Common myeloid progenitor, CD34-positive (primary cell): ENCODE measurements at regions not wholly inside any gene's neighbourhood (a gene's known extent, or its start where the extent isn't known, plus 50 kb on each side); places are given as distances from the start of the nearest gene placed in this dataset.

Experiments
- CTCF ChIA-PET: fragments of 350-600 bp; sonication (Branson Sonifier 250); formaldehyde crosslinking; loops from one replicate; lab custom pipeline; 2021; ENCODE audit warnings: antibody characterized with exemption; lab: Charles Lee
- POLR2A ChIA-PET: fragments of 350-600 bp; sonication (Branson Sonifier 250); formaldehyde crosslinking; loops from one replicate; lab custom pipeline; 2021; ENCODE audit warnings: antibody characterized with exemption; lab: Charles Lee
- DNase-seq, 3 donors: peaks; one replicate each; pipeline versions ENCODE4 v3.0.0 to v3.0.0-alpha.2; 2013
- H3K27ac ChIP-seq, 2 experiments: 1 replicate in 1 of 2; 2 replicates in 1 of 2; pipeline ENCODE4 v1.7.0; 2013; ENCODE audit warnings: inconsistent platforms in 2 of 2, low read length in 2 of 2, mild to moderate bottlenecking in 2 of 2, low read depth in 1 of 2, moderate library complexity in 1 of 2; ENCODE audit not compliant: severe bottlenecking in 2 of 2, insufficient read depth in 1 of 2, poor library complexity in 1 of 2
- H3K27me3 ChIP-seq, 5 experiments: replicated peaks in 2 of 5; 1 replicate in 3 of 5; 2 replicates in 2 of 5; pipeline versions ENCODE4 v1.6.1 to v1.7.0; 2013; ENCODE audit warnings: low read length in 4 of 5, mild to moderate bottlenecking in 2 of 5, moderate library complexity in 2 of 5, inconsistent platforms in 1 of 5; ENCODE audit not compliant: insufficient read depth in 5 of 5, control insufficient read depth in 4 of 5
- H3K36me3 ChIP-seq, 4 experiments: 1 replicate in 2 of 4; 2 replicates in 2 of 4; pipeline versions ENCODE4 v1.6.1 to v1.7.0; 2013; ENCODE audit warnings: low read length in 3 of 4, control low read depth in 1 of 4, mild to moderate bottlenecking in 1 of 4; ENCODE audit not compliant: control insufficient read depth in 4 of 4, insufficient read depth in 4 of 4
- H3K4me1 ChIP-seq, 4 experiments: 1 replicate in 3 of 4; 2 replicates in 1 of 4; pipeline versions ENCODE4 v1.6.1 to v1.7.1; 2013; ENCODE audit warnings: low read length in 3 of 4, mild to moderate bottlenecking in 3 of 4, control low read depth in 1 of 4, inconsistent platforms in 1 of 4, moderate library complexity in 1 of 4; ENCODE audit not compliant: control insufficient read depth in 4 of 4, insufficient read depth in 4 of 4; ENCODE audit errors: control extremely low read depth in 1 of 4
- H3K4me3 ChIP-seq, 7 experiments: 1 replicate in 4 of 7; 2 replicates in 3 of 7; pipeline versions ENCODE4 v1.5.1 to v1.7.0; 2013; ENCODE audit warnings: mild to moderate bottlenecking in 7 of 7, low read length in 6 of 7, moderate library complexity in 6 of 7, inconsistent platforms in 2 of 7, low read depth in 2 of 7, control low read depth in 1 of 7; ENCODE audit not compliant: insufficient read depth in 4 of 7, control insufficient read depth in 1 of 7; ENCODE audit errors: extremely low read depth in 1 of 7
- H3K9me3 ChIP-seq, 5 experiments: 1 replicate in 4 of 5; 2 replicates in 1 of 5; pipeline versions ENCODE4 v1.6.1 to v1.7.1; 2013; ENCODE audit warnings: low read length in 4 of 5, mild to moderate bottlenecking in 2 of 5, inconsistent platforms in 1 of 5, low read depth in 1 of 5, moderate library complexity in 1 of 5; ENCODE audit not compliant: control insufficient read depth in 4 of 5, insufficient read depth in 2 of 5; ENCODE audit errors: control extremely low read depth in 1 of 5
- WGBS: methylation state at CpG from one replicate; pipeline ENCODE4 v1.1.5; 2013; ENCODE audit not compliant: insufficient coverage; 5-methylcytosine and 5-hydroxymethylcytosine counted together

- no peaks in the 10 kb centered on the region for H3K36me3 ChIP-seq
- peaks cover 0 to 21% (median 9%) of the 10 kb centered on the region in 4 experiments for H3K4me1 ChIP-seq
- DNase-seq = no peak
- no peak overlapping the region for H3K4me3 ChIP-seq
- no peaks in the 10 kb centered on the region for H3K27me3 ChIP-seq
- no peak overlapping the region for H3K27ac ChIP-seq
- WGBS = 92% methylated on average over 3 of the region's 4 CpGs
- POLR2A ChIA-PET = no interaction called here
- no peaks in the 10 kb centered on the region for H3K9me3 ChIP-seq
- CTCF ChIA-PET = interaction anchor here (1.6 kb wide), 1 partner anchor 20 kb away, joined by 4 read pairs; no protein-coding TSS in a partner anchor
Observed at GRCh38 chr3:3631114-3631513, 168.1 kb upstream of the LRRN1 start.

DNA sequence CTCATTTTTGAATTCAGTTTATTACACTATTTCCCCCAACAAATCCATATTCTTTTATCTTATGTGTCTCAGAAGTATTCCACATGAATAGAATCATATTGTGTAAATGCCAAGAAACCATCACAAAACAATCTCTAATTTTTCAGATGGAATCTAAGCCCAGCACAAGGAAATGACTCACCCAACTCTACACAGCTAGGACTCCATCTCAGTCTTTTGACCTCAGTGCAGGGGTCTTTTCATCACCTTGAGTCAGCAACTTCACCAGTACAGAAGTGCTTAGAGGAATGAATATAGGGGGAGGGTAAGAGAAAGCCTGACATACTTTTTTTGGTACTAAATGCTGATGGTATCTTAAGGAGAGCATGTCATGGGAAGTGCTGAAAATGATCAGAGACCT is 169.3 kb upstream of the LRRN1 start:
- DNase-seq = peak in 1 of 3 donors; percentile 14
- no peaks in the 10 kb centered on the region for H3K27me3 ChIP-seq
- no peak overlapping the region for H3K27ac ChIP-seq
- peaks cover 0 to 21% (median 9%) of the 10 kb centered on the region in 4 experiments for H3K4me1 ChIP-seq
- H3K4me3 ChIP-seq = no peak overlapping the region
- ChIA-PET POLR2A (no interaction called here), CTCF (no interaction called here)
- H3K36me3 ChIP-seq = no peaks in the 10 kb centered on the region
- no peaks in the 10 kb centered on the region for H3K9me3 ChIP-seq

- no peaks in the 10 kb centered on the region for H3K27me3 ChIP-seq
- WGBS = 100% methylated on average over 3 of the region's 3 CpGs
- CTCF ChIA-PET = interaction anchor here (0.7 to 1.8 kb wide), 3 partner anchors 14 to 658 kb away, joined by 3 to 4 read pairs (median 3); no protein-coding TSS in a partner anchor
- POLR2A ChIA-PET = no interaction called here
- H3K27ac ChIP-seq = no peak overlapping the region
- no peaks in the 10 kb centered on the region for H3K9me3 ChIP-seq
- peaks cover 0 to 20% (median 9%) of the 10 kb centered on the region in 4 experiments for H3K4me1 ChIP-seq
- H3K4me3 ChIP-seq = no peak overlapping the region
- DNase-seq = no peak
- no peaks in the 10 kb centered on the region for H3K36me3 ChIP-seq
Observed at GRCh38 chr3:3628676-3629328, 170.4 kb upstream of the LRRN1 start.

DNA sequence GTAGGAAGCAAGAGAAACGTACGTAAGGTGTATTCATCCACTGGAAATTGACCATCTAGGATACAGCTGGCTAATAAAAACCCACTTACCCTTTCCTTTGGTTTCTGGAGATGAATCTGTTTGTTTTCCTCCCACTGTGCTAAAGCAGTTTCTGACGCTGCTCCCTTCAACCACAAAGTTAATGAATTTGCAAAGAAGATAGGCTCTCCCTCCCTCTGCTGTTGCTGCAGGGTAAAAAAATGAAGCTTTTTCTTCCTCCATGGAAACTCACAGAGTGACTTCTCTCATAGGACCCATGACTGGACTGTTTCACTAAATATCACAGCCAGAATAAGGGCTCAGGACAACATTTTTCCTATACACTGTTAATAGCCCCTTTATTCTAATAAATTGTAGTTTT is 172.1 kb upstream of the LRRN1 start:
- H3K27me3 ChIP-seq = peaks cover 0 to 2% (median 0%) of the 10 kb centered on the region in 5 experiments
- H3K4me1 ChIP-seq = peaks cover 0 to 9% (median 3%) of the 10 kb centered on the region in 4 experiments
- no peaks in the 10 kb centered on the region for H3K36me3 ChIP-seq
- peaks cover 0 to 4% (median 2%) of the 10 kb centered on the region in 5 experiments for H3K9me3 ChIP-seq
- H3K4me3 ChIP-seq = no peak overlapping the region
- peak; percentile 32 to 77 (median 69) for DNase-seq
- 24% methylated on average over 3 of the region's 3 CpGs for WGBS
- POLR2A ChIA-PET = no interaction called here
- H3K27ac ChIP-seq = no peak overlapping the region
- CTCF ChIA-PET = interaction anchor here (1.2 to 1.8 kb wide), 7 partner anchors 13 to 430 kb away, joined by 3 to 8 read pairs (median 3); no protein-coding TSS in a partner anchor

DNA sequence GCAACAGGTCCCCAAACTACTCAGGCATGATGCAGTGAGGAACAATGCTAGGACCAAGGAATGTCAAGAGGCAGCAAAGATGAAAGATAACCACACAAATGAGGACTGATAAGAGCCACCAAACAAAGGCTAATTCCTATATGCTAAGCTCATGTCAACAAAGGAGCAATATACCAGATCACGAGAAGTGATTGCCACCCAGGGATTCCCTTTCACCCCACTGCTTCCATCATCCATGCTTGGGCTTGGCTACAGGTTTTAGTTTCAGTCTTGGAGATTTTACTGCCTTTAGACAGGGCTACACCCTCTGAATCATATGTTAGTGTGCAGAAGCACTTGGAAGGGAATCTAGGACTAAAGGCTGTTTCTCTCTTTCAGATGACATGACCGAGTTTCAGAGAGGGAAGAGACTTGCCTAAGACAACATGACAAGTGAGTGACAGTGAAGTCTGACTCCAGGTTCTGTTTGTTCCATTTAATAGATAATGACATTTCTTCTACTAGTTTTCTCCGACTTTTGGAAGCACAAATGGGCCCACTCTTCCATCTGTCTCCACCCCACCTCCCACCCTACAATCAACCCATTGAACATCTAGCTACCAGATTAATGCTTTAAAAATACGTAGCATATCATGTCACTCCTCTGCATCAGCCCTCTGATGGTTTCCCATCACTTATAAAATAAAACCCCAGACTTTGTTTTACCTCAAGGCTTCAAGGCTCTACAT is 173.5 kb upstream of the LRRN1 start:
- WGBS = 98% methylated on average over 3 of the region's 4 CpGs
- no peak overlapping the region for H3K27ac ChIP-seq
- ChIA-PET POLR2A (no interaction called here), CTCF (interaction anchor here (0.7 to 1.6 kb wide), 4 partner anchors 12 to 429 kb away, joined by 3 to 4 read pairs (median 3); no protein-coding TSS in a partner anchor)
- peaks cover 0 to 3% (median 3%) of the 10 kb centered on the region in 4 experiments for H3K4me1 ChIP-seq
- DNase-seq = no peak
- H3K4me3 ChIP-seq = no peak overlapping the region
- peaks cover 0 to 7% (median 4%) of the 10 kb centered on the region in 5 experiments for H3K9me3 ChIP-seq
- H3K27me3 ChIP-seq = peaks cover 0 to 4% (median 0%) of the 10 kb centered on the region in 5 experiments
- H3K36me3 ChIP-seq = no peaks in the 10 kb centered on the region

- WGBS = 100% methylated on average over 1 of the region's 1 CpG
- Histone ChIP-seq H3K36me3 (no peaks in the 10 kb centered on the region), H3K4me1 (peaks cover 0 to 3% (median 0%) of the 10 kb centered on the region in 4 experiments), H3K9me3 (peaks cover 0 to 7% (median 4%) of the 10 kb centered on the region in 5 experiments), H3K27ac (no peak overlapping the region), H3K4me3 (no peak overlapping the region), H3K27me3 (peaks cover 0 to 12% (median 0%) of the 10 kb centered on the region in 5 experiments)
- ChIA-PET POLR2A (no interaction called here), CTCF (no interaction called here)
- no peak for DNase-seq
Observed at GRCh38 chr3:3619815-3620214, 179.4 kb upstream of the LRRN1 start.

GRCh38 chr3:3618623-3619022 is 180.6 kb upstream of the LRRN1 start:
- peaks cover 0 to 3% (median 0%) of the 10 kb centered on the region in 4 experiments for H3K4me1 ChIP-seq
- no peaks in the 10 kb centered on the region for H3K36me3 ChIP-seq
- H3K27me3 ChIP-seq = peaks cover 0 to 12% (median 0%) of the 10 kb centered on the region in 5 experiments
- H3K4me3 ChIP-seq = no peak overlapping the region
- POLR2A ChIA-PET = no interaction called here
- DNase-seq = peak in 2 of 3 donors; percentile 63 to 72
- no peak overlapping the region for H3K27ac ChIP-seq
- CTCF ChIA-PET = no interaction called here
- 100% methylated on average over 1 of the region's 1 CpG for WGBS
- peaks cover 0 to 7% (median 4%) of the 10 kb centered on the region in 5 experiments for H3K9me3 ChIP-seq
